AG04450 (cell line): ENCODE measurements at regions not wholly inside any gene's neighbourhood (a gene's known extent, or its start where the extent isn't known, plus 50 kb on each side); places are given as distances from the start of the nearest gene placed in this dataset.

Source experiments
- CTCF ChIA-PET: fragments of 300-600, 350-600 bp; formaldehyde crosslinking; extraction: SDS; loops from one replicate; lab custom pipeline; 2022; ENCODE audit warnings: antibody characterized with exemption, inconsistent platforms; lab: Charles Lee
- POLR2A ChIA-PET: fragments of 350-600 bp; formaldehyde crosslinking; extraction: SDS; loops from one replicate; lab custom pipeline; 2021; ENCODE audit warnings: antibody characterized with exemption, inconsistent platforms; lab: Yijun Ruan, JAX
- DNase-seq: peaks from one replicate; pipeline ENCODE4 v3.0.0-alpha.2; 2011; ENCODE audit warnings: low read depth, low spot score
- H3K27ac ChIP-seq: one replicate; pipeline ENCODE4 v1.5.1; 2012; ENCODE audit warnings: low read depth, low read length, control low read depth
- H3K27me3 ChIP-seq: one replicate; pipeline ENCODE4 v1.6.0; 2012; ENCODE audit warnings: low read length; ENCODE audit not compliant: control insufficient read depth, insufficient read depth
- H3K4me3 ChIP-seq: 2 replicates; pipeline ENCODE4 v1.5.1; 2011; ENCODE audit warnings: mild to moderate bottlenecking, low read depth, low read length, control low read depth
- H3K9me3 ChIP-seq: 2 replicates; pipeline ENCODE4 v1.5.1; 2012; ENCODE audit warnings: low read length; ENCODE audit not compliant: control insufficient read depth, insufficient read depth
- CTCF ChIP-seq: IDR thresholded peaks from 2 replicates; pipeline ENCODE4 v1.5.1; 2011; ENCODE audit warnings: low read depth, low read length, control low read depth, inconsistent platforms

- Histone ChIP-seq H3K27me3 (no peaks in the 10 kb centered on the region), H3K27ac (no peak overlapping the region), H3K4me3 (no peak overlapping the region), H3K9me3 (peaks cover 24% of the 10 kb centered on the region)
- ChIA-PET CTCF (no interaction called here), POLR2A (no interaction called here)
- TF ChIP-seq CTCF, result no peak
- DNase-seq, result no peak
These were observed 255.1 kb upstream of the SP4 start for GRCh38 chr7:21172800-21173199.

GRCh38 chr7:21173436-21173835, 254.4 kb upstream of the SP4 start:
- CTCF ChIA-PET, result no interaction called here
- Histone ChIP-seq H3K27ac (no peak overlapping the region), H3K27me3 (no peaks in the 10 kb centered on the region), H3K9me3 (peaks cover 22% of the 10 kb centered on the region), H3K4me3 (no peak overlapping the region)
- no peak for TF ChIP-seq CTCF
- POLR2A ChIA-PET, result no interaction called here
- no peak for DNase-seq

GRCh38 chr7:21175714-21176113, 252.2 kb upstream of the SP4 start:
- CTCF ChIA-PET, result no interaction called here
- no peak for TF ChIP-seq CTCF

GRCh38 chr7:21184942-21185652, 242.8 kb upstream of the SP4 start:
- ChIA-PET CTCF (no interaction called here), POLR2A (no interaction called here)
- H3K27ac ChIP-seq, result no peak overlapping the region
- H3K9me3 ChIP-seq, result peaks cover 21% of the 10 kb centered on the region
- H3K4me3 ChIP-seq, result no peak overlapping the region
- no peak for TF ChIP-seq CTCF
- H3K27me3 ChIP-seq, result no peaks in the 10 kb centered on the region
- no peak for DNase-seq

More at GRCh38 chr7:21175714-21176113, 252.2 kb upstream of the SP4 start:
- POLR2A ChIA-PET, result no interaction called here
- DNase-seq, result no peak
- Histone ChIP-seq H3K9me3 (peaks cover 22% of the 10 kb centered on the region), H3K27ac (no peak overlapping the region), H3K27me3 (no peaks in the 10 kb centered on the region), H3K4me3 (no peak overlapping the region)

- no peaks in the 10 kb centered on the region for H3K27me3 ChIP-seq
- no peak overlapping the region for H3K4me3 ChIP-seq
- peaks cover 21% of the 10 kb centered on the region for H3K9me3 ChIP-seq
- ChIA-PET CTCF (no interaction called here), POLR2A (no interaction called here)
- DNase-seq, result no peak
- no peak overlapping the region for H3K27ac ChIP-seq
- TF ChIP-seq CTCF, result no peak
These were observed 242.1 kb upstream of the SP4 start for GRCh38 chr7:21185653-21186265.
